ENCODE measurements at regions not wholly inside any gene's neighbourhood (a gene's known extent, or its start where the extent isn't known, plus 50 kb on each side); places are given as distances from the start of the nearest gene placed in this dataset.

GRCh38 chr11:116101902-116102301 lies 597.7 kb upstream of the CADM1 start:
- H3K79me2 ChIP-seq (ENCODE audit: insufficient read depth, low read length) = no peaks in the 10 kb centered on the region
- whole genome bisulfite sequencing (ENCODE audit: low lambda C conversion rate) = 4% methylated on average over 3 of the region's 3 CpGs
- no peak overlapping the region for H2AFZ ChIP-seq (ENCODE audit: low read length)
- no peak for DNase-seq (ENCODE audit: low spot score)
- in situ Hi-C loops (cut with HindIII; ENCODE audit: extremely low pct_ligation_motif_present, low pct_unique_long_range_greater_than_20kb) (no loop called here), intact Hi-C loops (cut with micrococcal nuclease; ENCODE audit: unreplicated experiment) (no loop called here)
- H4K20me1 ChIP-seq (ENCODE audit: insufficient read depth, low read length) = no peaks in the 10 kb centered on the region
- peaks cover 0 to 25% of the 10 kb centered on the region in 2 experiments; a peak in 3 of 5 replicates for H3K27me3 ChIP-seq (ENCODE audit: control insufficient read depth in 1 of 2, insufficient read depth in 2 of 2, low read length in 2 of 2)
- H3K4me3 ChIP-seq (replicated peaks in 1 of 3; ENCODE audit: insufficient read depth in 1 of 3, low read depth in 2 of 3, low read length in 3 of 3) = no peak overlapping the region
- H3K9me3 ChIP-seq (ENCODE audit: low read length) = no peaks in the 10 kb centered on the region
- BruUV-seq (replicated peaks) = no TSS peak
- FAIRE-seq = no peak
- no peak overlapping the region for H3K4me2 ChIP-seq (ENCODE audit: low read depth, low read length)
- CTCF ChIA-PET (ENCODE audit: low intra/inter-chr PET ratio, low total read pairs) = no interaction called here
- no peaks in the 10 kb centered on the region for H3K4me1 ChIP-seq (ENCODE audit: insufficient read depth, low read length)
- TF ChIP-seq CC2D1A (CRISPR knock-in tag; IDR thresholded peaks at IDR 0.05) = no peak
- TF ChIP-seq, protein P1, sequence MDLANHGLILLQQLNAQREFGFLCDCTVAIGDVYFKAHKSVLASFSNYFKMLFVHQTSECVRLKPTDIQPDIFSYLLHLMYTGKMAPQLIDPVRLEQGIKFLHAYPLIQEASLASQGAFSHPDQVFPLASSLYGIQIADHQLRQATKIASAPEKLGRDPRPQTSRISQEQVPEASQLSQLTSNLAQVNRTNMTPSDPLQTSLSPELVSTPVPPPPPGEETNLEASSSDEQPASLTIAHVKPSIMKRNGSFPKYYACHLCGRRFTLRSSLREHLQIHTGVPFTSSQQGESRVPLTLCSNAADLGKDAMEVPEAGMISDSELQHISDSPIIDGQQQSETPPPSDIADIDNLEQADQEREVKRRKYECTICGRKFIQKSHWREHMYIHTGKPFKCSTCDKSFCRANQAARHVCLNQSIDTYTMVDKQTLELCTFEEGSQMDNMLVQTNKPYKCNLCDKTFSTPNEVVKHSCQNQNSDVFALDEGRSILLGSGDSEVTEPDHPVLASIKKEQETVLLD (CRISPR knock-in tag; IDR thresholded peaks at IDR 0.05; ENCODE audit: low read depth) = no peak
- TF ChIP-seq IKZF4 (CRISPR knock-in tag; IDR thresholded peaks at IDR 0.05; ENCODE audit: borderline replicate concordance, low read depth, not compliant biosample characterization) = no peak
- H3K36me3 ChIP-seq (replicated peaks in 1 of 2; ENCODE audit: control insufficient read depth in 1 of 2, insufficient read depth in 2 of 2, low read length in 2 of 2) = no peaks in the 10 kb centered on the region
- no peak overlapping the region for H3K27ac ChIP-seq (ENCODE audit: extremely low read length, insufficient read depth, low read length)
- H3K9ac ChIP-seq (ENCODE audit: insufficient read depth, low read depth, low read length) = no peak overlapping the region
- POLR2A ChIA-PET = no interaction called here
- ATAC-seq = no peak

GRCh38 chr11:116100016-116100415 lies 595.8 kb upstream of the CADM1 start:
- no peaks in the 10 kb centered on the region for H3K79me2 ChIP-seq (ENCODE audit: insufficient read depth, low read length)
- no peaks in the 10 kb centered on the region for H3K36me3 ChIP-seq (replicated peaks in 1 of 2; ENCODE audit: control insufficient read depth in 1 of 2, insufficient read depth in 2 of 2, low read length in 2 of 2)
- no peak overlapping the region for H3K27ac ChIP-seq (ENCODE audit: extremely low read length, insufficient read depth, low read length)
- ChIA-PET CTCF (ENCODE audit: low intra/inter-chr PET ratio, low total read pairs) (no interaction called here), POLR2A (no interaction called here)
- no peak overlapping the region for H3K9ac ChIP-seq (ENCODE audit: insufficient read depth, low read depth, low read length)
- intact Hi-C loops (cut with micrococcal nuclease; ENCODE audit: unreplicated experiment) (no loop called here), in situ Hi-C loops (cut with HindIII; ENCODE audit: extremely low pct_ligation_motif_present, low pct_unique_long_range_greater_than_20kb) (no loop called here)
- DNase-seq (ENCODE audit: low spot score) (no peak), FAIRE-seq (no peak), ATAC-seq (no peak)
- H3K4me2 ChIP-seq (ENCODE audit: low read depth, low read length) = no peak overlapping the region
- TF ChIP-seq, protein P2, sequence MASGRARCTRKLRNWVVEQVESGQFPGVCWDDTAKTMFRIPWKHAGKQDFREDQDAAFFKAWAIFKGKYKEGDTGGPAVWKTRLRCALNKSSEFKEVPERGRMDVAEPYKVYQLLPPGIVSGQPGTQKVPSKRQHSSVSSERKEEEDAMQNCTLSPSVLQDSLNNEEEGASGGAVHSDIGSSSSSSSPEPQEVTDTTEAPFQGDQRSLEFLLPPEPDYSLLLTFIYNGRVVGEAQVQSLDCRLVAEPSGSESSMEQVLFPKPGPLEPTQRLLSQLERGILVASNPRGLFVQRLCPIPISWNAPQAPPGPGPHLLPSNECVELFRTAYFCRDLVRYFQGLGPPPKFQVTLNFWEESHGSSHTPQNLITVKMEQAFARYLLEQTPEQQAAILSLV (CRISPR knock-in tag; IDR thresholded peaks at IDR 0.05; ENCODE audit: borderline replicate concordance) = no peak
- no peak for TF ChIP-seq ZNF576 (CRISPR knock-in tag; IDR thresholded peaks at IDR 0.05)
- TF ChIP-seq, protein P3, sequence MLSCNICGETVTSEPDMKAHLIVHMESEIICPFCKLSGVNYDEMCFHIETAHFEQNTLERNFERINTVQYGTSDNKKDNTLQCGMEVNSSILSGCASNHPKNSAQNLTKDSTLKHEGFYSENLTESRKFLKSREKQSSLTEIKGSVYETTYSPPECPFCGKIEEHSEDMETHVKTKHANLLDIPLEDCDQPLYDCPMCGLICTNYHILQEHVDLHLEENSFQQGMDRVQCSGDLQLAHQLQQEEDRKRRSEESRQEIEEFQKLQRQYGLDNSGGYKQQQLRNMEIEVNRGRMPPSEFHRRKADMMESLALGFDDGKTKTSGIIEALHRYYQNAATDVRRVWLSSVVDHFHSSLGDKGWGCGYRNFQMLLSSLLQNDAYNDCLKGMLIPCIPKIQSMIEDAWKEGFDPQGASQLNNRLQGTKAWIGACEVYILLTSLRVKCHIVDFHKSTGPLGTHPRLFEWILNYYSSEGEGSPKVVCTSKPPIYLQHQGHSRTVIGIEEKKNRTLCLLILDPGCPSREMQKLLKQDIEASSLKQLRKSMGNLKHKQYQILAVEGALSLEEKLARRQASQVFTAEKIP (CRISPR knock-in tag; IDR thresholded peaks at IDR 0.05; ENCODE audit: borderline replicate concordance) = no peak
- TF ChIP-seq KLF9 (CRISPR knock-in tag; IDR thresholded peaks at IDR 0.05; ENCODE audit: low read depth) = no peak
- no peak for TF ChIP-seq SUZ12 (IDR thresholded peaks at IDR 0.05; ENCODE audit: low read depth, low read length)
- BruUV-seq (replicated peaks) = no TSS peak
- H2AFZ ChIP-seq (ENCODE audit: low read length) = no peak overlapping the region
- H3K4me3 ChIP-seq (replicated peaks in 1 of 3; ENCODE audit: insufficient read depth in 1 of 3, low read depth in 2 of 3, low read length in 3 of 3) = no peak overlapping the region
- no peaks in the 10 kb centered on the region for H3K4me1 ChIP-seq (ENCODE audit: insufficient read depth, low read length)
- no peaks in the 10 kb centered on the region for H4K20me1 ChIP-seq (ENCODE audit: insufficient read depth, low read length)
- peaks cover 0 to 33% of the 10 kb centered on the region in 2 experiments; a peak in 3 of 5 replicates for H3K27me3 ChIP-seq (ENCODE audit: control insufficient read depth in 1 of 2, insufficient read depth in 2 of 2, low read length in 2 of 2)
- no peaks in the 10 kb centered on the region for H3K9me3 ChIP-seq (ENCODE audit: low read length)
- WGBS (ENCODE audit: low lambda C conversion rate) = 8% methylated on average over 2 of the region's 2 CpGs

Data from HepG2 (cell line).